ENCODE measurements at regions not wholly inside any gene's neighbourhood (a gene's known extent, or its start where the extent isn't known, plus 50 kb on each side); places are given as distances from the start of the nearest gene placed in this dataset.

- 20% methylated on average over 3 of the region's 3 CpGs for WGBS (ENCODE audit: low lambda C conversion rate)
These were observed 139.6 kb downstream of the IL20RB start for GRCh38 chr3:137097386-137097785.

More at GRCh38 chr3:137097386-137097785, 139.6 kb downstream of the IL20RB start:
- H3K27me3 ChIP-seq (ENCODE audit: insufficient read depth), result no peaks in the 10 kb centered on the region
- no peaks in the 10 kb centered on the region for H3K79me2 ChIP-seq (ENCODE audit: insufficient read depth)
- no peaks in the 10 kb centered on the region for H3K9me3 ChIP-seq
- no peak overlapping the region for H3K27ac ChIP-seq (ENCODE audit: low read depth in 2 of 2, low read length in 1 of 2)
- H3K36me3 ChIP-seq (replicated peaks in 1 of 2; ENCODE audit: control insufficient read depth in 1 of 2, insufficient read depth in 2 of 2, low read length in 1 of 2), result no peaks in the 10 kb centered on the region
- DNase-seq, result no peak
- CTCF ChIA-PET, result interaction anchor here (1.0 to 3.1 kb wide), 7 partner anchors 8 to 955 kb away, joined by 3 to 27 read pairs (median 6); no protein-coding TSS in a partner anchor
- POLR2A ChIA-PET, result no interaction called here
- TF ChIP-seq USF1 (IDR thresholded peaks at IDR 0.05; ENCODE audit: borderline replicate concordance, low read depth), result no peak
- no peak for TF ChIP-seq FOSL2 (IDR thresholded peaks at IDR 0.05; ENCODE audit: borderline replicate concordance, low read depth)
- TF ChIP-seq NRF1 (IDR thresholded peaks at IDR 0.05; ENCODE audit: low read depth, low read length), result no peak
- TF ChIP-seq JUND (IDR thresholded peaks at IDR 0.05), result no peak
- TF ChIP-seq FOXJ3 (CRISPR knock-in tag; IDR thresholded peaks at IDR 0.05), result no peak
- TF ChIP-seq PBX3 (IDR thresholded peaks at IDR 0.05), result no peak
- TF ChIP-seq REST (IDR thresholded peaks at IDR 0.05; ENCODE audit: low read depth, low read length), result no peak
- TF ChIP-seq RAD21 (IDR thresholded peaks at IDR 0.05; ENCODE audit: low read length), result no peak
- no peak for TF ChIP-seq EP300 (IDR thresholded peaks at IDR 0.05; ENCODE audit: borderline replicate concordance in 1 of 2, low read depth in 1 of 2, low read length in 1 of 2)
- TF ChIP-seq USF2 (IDR thresholded peaks at IDR 0.05; ENCODE audit: borderline replicate concordance, low read depth, low read length), result no peak
- TF ChIP-seq NFIC (IDR thresholded peaks at IDR 0.05; ENCODE audit: borderline replicate concordance), result no peak
- TF ChIP-seq IRF3 (IDR thresholded peaks at IDR 0.05; ENCODE audit: low read depth, low read length), result no peak
- no peak for TF ChIP-seq RXRA (IDR thresholded peaks at IDR 0.05; ENCODE audit: borderline replicate concordance, low read depth)
- no peak for TF ChIP-seq POLR2AphosphoS5 (IDR thresholded peaks at IDR 0.05; ENCODE audit: low read depth, low read length)
- H3K9me2 ChIP-seq, result no peaks in the 10 kb centered on the region
- H3K9ac ChIP-seq, result no peak overlapping the region
- H3F3A ChIP-seq (replicated peaks; ENCODE audit: insufficient read depth), result no peaks in the 10 kb centered on the region
- no peak overlapping the region for H3K4me3 ChIP-seq (ENCODE audit: low read depth in 2 of 2, low read length in 1 of 2)
- no peaks in the 10 kb centered on the region for H4K20me1 ChIP-seq (ENCODE audit: insufficient read depth)
- no peak overlapping the region for H3K4me2 ChIP-seq
- H2AFZ ChIP-seq (ENCODE audit: low read depth), result no peak overlapping the region
- H3K4me1 ChIP-seq (ENCODE audit: control insufficient read depth in 1 of 2, insufficient read depth in 2 of 2, low read depth in 1 of 2, low read length in 1 of 2), result no peaks in the 10 kb centered on the region

All from SK-N-SH (cell line).